H9 (cell line): ENCODE measurements at regions not wholly inside any gene's neighbourhood (a gene's known extent, or its start where the extent isn't known, plus 50 kb on each side); places are given as distances from the start of the nearest gene placed in this dataset.

Experiments
- DNase-seq: peaks from one replicate; pipeline ENCODE4 v3.0.0-alpha.2; 2017
- H2AFZ ChIP-seq: one replicate; pipeline ENCODE4 v1.6.1; 2013; ENCODE audit warnings: mild to moderate bottlenecking, low read length, control low read depth, moderate library complexity
- H2AK5ac ChIP-seq: 2 replicates; pipeline ENCODE4 v1.6.1; 2013; ENCODE audit warnings: low read length, control low read depth, mixed read lengths; ENCODE audit not compliant: insufficient read length
- H2BK120ac ChIP-seq: one replicate; pipeline ENCODE4 v1.6.1; 2013; ENCODE audit warnings: low read depth, mild to moderate bottlenecking, low read length, control low read depth, inconsistent platforms; ENCODE audit not compliant: poor library complexity, severe bottlenecking
- H2BK12ac ChIP-seq: 2 replicates; pipeline ENCODE4 v1.6.1; 2013; ENCODE audit warnings: low read length, control low read depth, mixed read lengths, low read depth; ENCODE audit not compliant: insufficient read length
- H2BK15ac ChIP-seq: 2 replicates; pipeline ENCODE4 v1.6.1; 2013; ENCODE audit warnings: low read depth, low read length, control low read depth
- H2BK20ac ChIP-seq: one replicate; pipeline ENCODE4 v1.6.1; 2013; ENCODE audit warnings: low read depth, mild to moderate bottlenecking, low read length, control low read depth, inconsistent platforms; ENCODE audit not compliant: poor library complexity, severe bottlenecking
- H2BK5ac ChIP-seq: 2 replicates; pipeline ENCODE4 v1.6.1; 2013; ENCODE audit warnings: low read length, control low read depth, mixed read lengths; ENCODE audit not compliant: insufficient read length
- H3K14ac ChIP-seq: 2 replicates; pipeline ENCODE4 v1.6.1; 2013; ENCODE audit warnings: low read length, control low read depth; ENCODE audit not compliant: insufficient read depth
- H3K18ac ChIP-seq: 2 replicates; pipeline ENCODE4 v1.6.1; 2013; ENCODE audit warnings: low read depth, mild to moderate bottlenecking, mixed read lengths, low read length, control low read depth; ENCODE audit not compliant: insufficient read length
- H3K23ac ChIP-seq: 2 replicates; pipeline ENCODE4 v1.6.1; 2013; ENCODE audit warnings: low read length, control low read depth, mixed read lengths, low read depth; ENCODE audit not compliant: insufficient read length
- H3K23me2 ChIP-seq: 2 replicates; pipeline ENCODE4 v1.6.1; 2013; ENCODE audit warnings: low read depth, mild to moderate bottlenecking, mixed read lengths, low read length, control low read depth; ENCODE audit not compliant: insufficient read length, poor library complexity, severe bottlenecking
- H3K27ac ChIP-seq: 2 replicates; pipeline ENCODE4 v1.5.1; 2013; ENCODE audit warnings: low read length, control low read depth, mixed read lengths, low read depth; ENCODE audit not compliant: insufficient read length
- H3K27me3 ChIP-seq: 2 replicates; pipeline ENCODE4 v1.6.1; 2013; ENCODE audit warnings: low read length, control low read depth, inconsistent platforms; ENCODE audit not compliant: insufficient read depth
- H3K4ac ChIP-seq: 2 replicates; pipeline ENCODE4 v1.6.1; 2013; ENCODE audit warnings: low read depth, mild to moderate bottlenecking, control low read depth, inconsistent platforms, low read length, moderate library complexity
- H3K4me1 ChIP-seq: 2 replicates; pipeline ENCODE4 v1.6.1; 2013; ENCODE audit warnings: low read length, control low read depth, inconsistent platforms; ENCODE audit not compliant: insufficient read depth
- H3K4me2 ChIP-seq: 2 replicates; pipeline ENCODE4 v1.6.1; 2013; ENCODE audit warnings: low read length, control low read depth, mixed read lengths; ENCODE audit not compliant: insufficient read length, insufficient read depth
- H3K56ac ChIP-seq: 2 replicates; pipeline ENCODE4 v1.6.1; 2013; ENCODE audit warnings: low read depth, mild to moderate bottlenecking, mixed read lengths, low read length, control low read depth; ENCODE audit not compliant: insufficient read length
- H3K79me1 ChIP-seq: 2 replicates; pipeline ENCODE4 v1.6.1; 2013; ENCODE audit warnings: low read depth, mild to moderate bottlenecking, moderate library complexity, low read length, control low read depth, inconsistent platforms; ENCODE audit not compliant: insufficient read depth, poor library complexity, severe bottlenecking
- H3K79me2 ChIP-seq: 2 replicates; pipeline ENCODE4 v1.6.1; 2013; ENCODE audit warnings: low read length, control low read depth, inconsistent platforms; ENCODE audit not compliant: insufficient read depth
- H3K9ac ChIP-seq: 2 replicates; pipeline ENCODE4 v1.6.1; 2013; ENCODE audit warnings: low read length, control low read depth, mixed read lengths; ENCODE audit not compliant: insufficient read length; ENCODE audit errors: extremely low read depth
- H3K9me3 ChIP-seq: one replicate; pipeline ENCODE4 v1.6.1; 2013; ENCODE audit warnings: low read depth, low read length, inconsistent platforms; ENCODE audit not compliant: control insufficient read depth
- H3T11ph ChIP-seq: one replicate; pipeline ENCODE4 v1.6.1; 2013; ENCODE audit warnings: mild to moderate bottlenecking, low read length, control low read depth, inconsistent platforms
- H4K20me1 ChIP-seq: one replicate; pipeline ENCODE4 v1.6.1; 2013; ENCODE audit not compliant: control insufficient read depth, insufficient read length, insufficient read depth
- H4K5ac ChIP-seq: 2 replicates; pipeline ENCODE4 v1.6.1; 2013; ENCODE audit warnings: low read depth, mild to moderate bottlenecking, mixed read lengths, low read length, control low read depth; ENCODE audit not compliant: insufficient read length
- H4K8ac ChIP-seq: replicated peaks from 2 replicates; pipeline ENCODE4 v1.6.1; 2013; ENCODE audit warnings: low read length, control low read depth, mixed read lengths, low read depth; ENCODE audit not compliant: insufficient read length
- H4K91ac ChIP-seq: 2 replicates; pipeline ENCODE4 v1.6.1; 2013; ENCODE audit warnings: low read depth, mild to moderate bottlenecking, moderate library complexity, mixed read lengths, low read length, control low read depth; ENCODE audit not compliant: insufficient read length
- H3K27ac Mint-ChIP-seq, 3 experiments: 2 replicates in 2 of 3; 3 replicates in 1 of 3; pipeline ENCODE4 v1.8.0; 2020 to 2021; ENCODE audit warnings: mixed read lengths in 3 of 3, mild to moderate bottlenecking in 1 of 3, moderate library complexity in 1 of 3
- H3K27me3 Mint-ChIP-seq: 2 replicates; pipeline ENCODE4 v1.8.0; 2021; ENCODE audit warnings: low read depth, mild to moderate bottlenecking, moderate library complexity, mixed read lengths
- H3K36me3 Mint-ChIP-seq, 3 experiments: 2 replicates in 2 of 3; 3 replicates in 1 of 3; pipeline ENCODE4 v1.8.0; 2020 to 2021; ENCODE audit warnings: low read depth in 3 of 3, mixed read lengths in 3 of 3; ENCODE audit not compliant: insufficient read depth in 1 of 3
- H3K4me1 Mint-ChIP-seq, 2 experiments: 2 replicates each; pipeline ENCODE4 v1.8.0; 2020; ENCODE audit warnings: mixed read lengths in 2 of 2
- H3K4me3 Mint-ChIP-seq, 2 experiments: 2 replicates in 1 of 2; 3 replicates in 1 of 2; pipeline ENCODE4 v1.8.0; 2020 to 2021; ENCODE audit warnings: mild to moderate bottlenecking in 2 of 2, mixed read lengths in 2 of 2, moderate library complexity in 1 of 2
- H3K9me3 Mint-ChIP-seq, 2 experiments: 2 replicates in 1 of 2; 3 replicates in 1 of 2; pipeline ENCODE4 v1.8.0; 2020; ENCODE audit warnings: mild to moderate bottlenecking in 2 of 2, mixed read lengths in 2 of 2, moderate library complexity in 1 of 2
- CTCF ChIP-seq: fragments of 200-600 bp; sonication (generic); conservative IDR thresholded peaks from 3 replicates; pipeline ENCODE4 v1.8.0; 2021; ENCODE audit warnings: antibody characterized with exemption, mild to moderate bottlenecking
- WGBS: extraction: QIAGEN DNeasy Blood & Tissue Kit; methylation state at CpG from one replicate; pipeline ENCODE4 v1.1.7; 2013; ENCODE audit warnings: missing lambda C conversion rate, low lambda C conversion rate, mixed read lengths; ENCODE audit not compliant: insufficient read length; ENCODE audit errors: extremely low coverage; 5-methylcytosine and 5-hydroxymethylcytosine counted together

- Mint-ChIP-seq H3K36me3 (no peaks in the 10 kb centered on the region; a peak in 2 of 7 replicates), H3K27ac (no peak overlapping the region), H3K27me3 (no peaks in the 10 kb centered on the region), H3K9me3 (peaks cover 0 to 3% of the 10 kb centered on the region in 2 experiments; a peak in 1 of 5 replicates), H3K4me1 (peaks cover 0 to 6% of the 10 kb centered on the region in 2 experiments; a peak in 2 of 4 replicates), H3K4me3 (no peak overlapping the region)
- Histone ChIP-seq H4K5ac (no peak overlapping the region), H3K23ac (no peak overlapping the region), H4K20me1 (no peaks in the 10 kb centered on the region), H2BK5ac (no peak overlapping the region), H2AK5ac (no peak overlapping the region), H3K27ac (no peak overlapping the region), H4K91ac (no peak overlapping the region), H3T11ph (no peak overlapping the region), H3K79me2 (no peaks in the 10 kb centered on the region), H3K23me2 (no peaks in the 10 kb centered on the region), H2BK120ac (no peak overlapping the region), H2BK15ac (no peak overlapping the region), H3K4ac (no peak overlapping the region), H3K79me1 (no peaks in the 10 kb centered on the region), H3K9ac (no peak overlapping the region), H3K56ac (no peak overlapping the region), H3K14ac (no peak overlapping the region), H4K8ac (no peak overlapping the region), H3K18ac (no peak overlapping the region), H3K4me1 (no peaks in the 10 kb centered on the region), H3K9me3 (no peaks in the 10 kb centered on the region), H2BK20ac (no peak overlapping the region), H3K4me2 (no peak overlapping the region), H2AFZ (no peak overlapping the region), H2BK12ac (no peak overlapping the region), H3K27me3 (no peaks in the 10 kb centered on the region)
- no peak for DNase-seq
- no peak for TF ChIP-seq CTCF
- WGBS: no CpG with 5 or more reads among the region's 5 CpGs
These were observed 87.6 kb upstream of the RPS23 start for GRCh38 chr5:82365744-82366228.
